Esophagus squamous epithelium (tissue), 5 donors: ENCODE measurements at regions not wholly inside any gene's neighbourhood (a gene's known extent, or its start where the extent isn't known, plus 50 kb on each side); places are given as distances from the start of the nearest gene placed in this dataset.
A peak's percentile ranks its signal among the peaks of the same experiment; 100 is the strongest.

Experiments used
- DNase-seq: peaks from one replicate; lab custom pipeline; 2025; lab: John Stamatoyannopoulos, UW
- H3K27ac ChIP-seq, 4 donors: fragments of 200-600 bp; sonication (generic); one replicate each; pipeline ENCODE4 v1.5.1; 2016 to 2019; ENCODE audit warnings: mild to moderate bottlenecking in 1 of 4
- H3K27me3 ChIP-seq, 4 donors: fragments of 200-600 bp; sonication (generic); 1 replicate in 3 of 4; 2 replicates in 1 of 4; pipeline versions ENCODE4 v1.5.1 to v1.6.0; 2017 to 2021; ENCODE audit warnings: antibody characterized with exemption in 1 of 4
- H3K36me3 ChIP-seq, 3 donors: fragments of 200-600 bp; sonication (generic); one replicate each; pipeline ENCODE4 v1.5.1; 2016 to 2019
- H3K4me1 ChIP-seq, 3 donors: fragments of 200-600 bp; sonication (generic); one replicate each; pipeline ENCODE4 v1.5.1; 2017 to 2019
- H3K4me3 ChIP-seq, 4 donors: fragments of 200-600 bp; sonication (generic); 1 replicate in 3 of 4; 2 replicates in 1 of 4; pipeline ENCODE4 v1.5.1; 2016 to 2019; ENCODE audit warnings: mild to moderate bottlenecking in 2 of 4, moderate library complexity in 1 of 4
- H3K9me3 ChIP-seq, 3 donors: fragments of 200-600 bp; sonication (generic); one replicate each; pipeline ENCODE4 v1.5.1; 2016 to 2019
- CTCF ChIP-seq, 6 experiments: fragments of 450-650 bp in 4 of 6; fragments of 200-600 bp in 2 of 6; sonication (generic) in 2 of 6; IDR thresholded peaks; one replicate each; pipeline ENCODE4 v1.5.1; 2016 to 2019; ENCODE audit warnings: antibody characterized with exemption in 6 of 6, mild to moderate bottlenecking in 4 of 6, moderate library complexity in 4 of 6
- POLR2A ChIP-seq, 4 donors: fragments of 450-650 bp; IDR thresholded peaks; one replicate each; pipeline ENCODE4 v1.6.1; 2017; ENCODE audit warnings: antibody characterized with exemption in 4 of 4, mild to moderate bottlenecking in 4 of 4, moderate library complexity in 3 of 4
- WGBS, 2 donors: methylation state at CpG; one replicate each; pipeline ENCODE4 v1.1.5; 2018; 5-methylcytosine and 5-hydroxymethylcytosine counted together
- intact Hi-C: fragments of 100-400 bp; cut with DNase I; formaldehyde crosslinking; loops from one replicate; pipeline ENCODE4 v1.15.0; 2022
- donor health status: DM: yes; HTN: yes; CAD: no.

DNA sequence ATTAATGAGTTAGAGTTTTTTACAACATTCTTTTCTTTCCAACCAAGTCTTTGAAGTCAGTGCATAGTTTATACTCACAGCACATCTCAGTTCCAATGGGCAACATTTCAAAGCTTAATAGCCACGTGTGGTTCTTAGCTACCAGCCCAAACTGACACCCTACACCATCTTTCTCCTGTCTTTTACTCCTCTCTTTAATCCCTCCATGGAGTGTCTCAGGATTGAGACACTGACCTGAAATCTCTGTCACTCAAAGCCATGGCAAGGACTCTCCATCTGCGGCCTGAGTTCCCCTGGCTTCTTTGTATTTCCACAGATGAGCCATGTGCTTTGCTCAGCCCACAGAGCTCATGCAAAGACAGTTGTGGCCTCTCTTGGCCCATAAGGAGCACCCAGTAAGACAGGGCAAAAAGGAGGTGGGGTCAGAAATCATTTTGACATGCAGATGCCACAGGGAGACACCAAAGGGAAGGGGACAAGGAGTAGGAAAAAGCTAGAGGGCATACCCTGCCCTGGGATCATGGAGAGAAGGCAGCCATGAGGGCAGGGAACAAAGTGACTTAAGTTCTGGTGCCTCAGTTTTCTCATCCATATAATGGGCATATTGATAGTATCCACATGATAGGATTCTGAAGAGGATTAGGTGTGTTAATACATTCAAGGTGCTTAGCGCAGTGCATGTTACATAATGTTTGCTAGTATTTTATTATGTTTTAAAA, 493.6 kb upstream of the PROK2 start:
- peak overlapping the region in 1 of 4 donors; percentile 64 for H3K27ac ChIP-seq

GRCh38 chr3:72277710-72278109, 492.8 kb upstream of the PROK2 start:
- Histone ChIP-seq H3K27ac (no peak overlapping the region), H3K4me3 (no peak overlapping the region), H3K9me3 (peaks cover 0 to 2% (median 2%) of the 10 kb centered on the region in 3 donors), H3K36me3 (no peaks in the 10 kb centered on the region), H3K27me3 (peaks cover 0 to 14% (median 0%) of the 10 kb centered on the region in 4 donors), H3K4me1 (peaks cover 8 to 41% (median 22%) of the 10 kb centered on the region in 3 donors)
- TF ChIP-seq CTCF (IDR thresholded peaks at IDR 0.05): no peak
- no peak for TF ChIP-seq POLR2A (IDR thresholded peaks at IDR 0.05)
- intact Hi-C loops: no loop called here
- 86 to 95% methylated on average over 4 of the region's 4 CpGs for WGBS, 2 donors
- no peak for DNase-seq

More for the DNA sequence above, 493.6 kb upstream of the PROK2 start:
- TF ChIP-seq POLR2A (IDR thresholded peaks at IDR 0.05) (no peak), CTCF (IDR thresholded peaks at IDR 0.05) (no peak)
- H3K9me3 ChIP-seq: peaks cover 0 to 10% (median 7%) of the 10 kb centered on the region in 3 donors
- no peak overlapping the region for H3K4me3 ChIP-seq
- DNase-seq: no peak
- no peaks in the 10 kb centered on the region for H3K36me3 ChIP-seq
- intact Hi-C loops: no loop called here
- H3K4me1 ChIP-seq: peaks cover 8 to 36% (median 20%) of the 10 kb centered on the region in 3 donors
- peaks cover 0 to 14% (median 0%) of the 10 kb centered on the region in 4 donors for H3K27me3 ChIP-seq
- WGBS, 2 donors: 70 to 78% methylated on average over 3 of the region's 3 CpGs

- intact Hi-C loops: no loop called here
- no peak for DNase-seq
- Histone ChIP-seq H3K9me3 (no peaks in the 10 kb centered on the region), H3K36me3 (no peaks in the 10 kb centered on the region), H3K4me1 (peaks cover 8 to 47% (median 22%) of the 10 kb centered on the region in 3 donors), H3K27me3 (peaks cover 0 to 14% (median 0%) of the 10 kb centered on the region in 4 donors), H3K4me3 (no peak overlapping the region), H3K27ac (no peak overlapping the region)
- 75 to 87% methylated on average over 3 of the region's 3 CpGs for WGBS, 2 donors
- TF ChIP-seq POLR2A (IDR thresholded peaks at IDR 0.05) (no peak), CTCF (IDR thresholded peaks at IDR 0.05) (no peak)
Observed at GRCh38 chr3:72276806-72277205, 491.9 kb upstream of the PROK2 start.

- intact Hi-C loops: no loop called here
- H3K4me1 ChIP-seq: peaks cover 15 to 58% (median 30%) of the 10 kb centered on the region in 3 donors
- no peak for TF ChIP-seq POLR2A (IDR thresholded peaks at IDR 0.05)
- TF ChIP-seq CTCF (IDR thresholded peaks at IDR 0.05): no peak
- 62 to 76% methylated on average over 7 of the region's 7 CpGs for WGBS, 2 donors
- H3K27me3 ChIP-seq: peaks cover 0 to 13% (median 0%) of the 10 kb centered on the region in 4 donors
- no peaks in the 10 kb centered on the region for H3K36me3 ChIP-seq
- no peak overlapping the region for H3K4me3 ChIP-seq
- no peak for DNase-seq
- peak overlapping the region; percentile 14 to 71 (median 68) for H3K27ac ChIP-seq
- no peaks in the 10 kb centered on the region for H3K9me3 ChIP-seq
Observed at GRCh38 chr3:72275331-72275751, 490.4 kb upstream of the PROK2 start.
